Nucleus accumbens (tissue), 56 donors: ENCODE measurements at regions not wholly inside any gene's neighbourhood (a gene's known extent, or its start where the extent isn't known, plus 50 kb on each side); places are given as distances from the start of the nearest gene placed in this dataset.

ENCODE experiments used
- DNase-seq, 56 donors: peaks; one replicate each; lab custom pipeline; 2025; lab: John Stamatoyannopoulos, UW

- peak in 5 of 56 donors; percentile 2 to 15 (median 6) for DNase-seq
Measured at GRCh38 chr2:105950521-105951383, 206.0 kb downstream of the NCK2 start.

- no peak for DNase-seq
Measured at GRCh38 chr2:105943977-105944376, 199.3 kb downstream of the NCK2 start.
